MM.1S (cell line): ENCODE measurements at regions not wholly inside any gene's neighbourhood (a gene's known extent, or its start where the extent isn't known, plus 50 kb on each side); places are given as distances from the start of the nearest gene placed in this dataset.

Experiments used
- EZH2 ChIP-seq: fragments of 300-600 bp; sonication (generic); optimal IDR thresholded peaks from 2 replicates; pipeline ENCODE3; 2017; ENCODE audit warnings: low read depth, mild to moderate bottlenecking, antibody characterized with exemption, low read length, mixed read lengths
- EZH2phosphoT487 ChIP-seq: fragments of 300-600 bp; sonication (generic); IDR thresholded peaks from 2 replicates; pipeline ENCODE4 v1.6.1; 2018; ENCODE audit warnings: antibody characterized with exemption, low read length
- TF ChIP-seq, protein P1 (sequence below): fragments of 300-600 bp; sonication (generic); IDR thresholded peaks from 2 replicates; pipeline ENCODE4 v1.5.1; 2016; ENCODE audit warnings: antibody characterized with exemption, low read length, mixed read lengths

DNA sequence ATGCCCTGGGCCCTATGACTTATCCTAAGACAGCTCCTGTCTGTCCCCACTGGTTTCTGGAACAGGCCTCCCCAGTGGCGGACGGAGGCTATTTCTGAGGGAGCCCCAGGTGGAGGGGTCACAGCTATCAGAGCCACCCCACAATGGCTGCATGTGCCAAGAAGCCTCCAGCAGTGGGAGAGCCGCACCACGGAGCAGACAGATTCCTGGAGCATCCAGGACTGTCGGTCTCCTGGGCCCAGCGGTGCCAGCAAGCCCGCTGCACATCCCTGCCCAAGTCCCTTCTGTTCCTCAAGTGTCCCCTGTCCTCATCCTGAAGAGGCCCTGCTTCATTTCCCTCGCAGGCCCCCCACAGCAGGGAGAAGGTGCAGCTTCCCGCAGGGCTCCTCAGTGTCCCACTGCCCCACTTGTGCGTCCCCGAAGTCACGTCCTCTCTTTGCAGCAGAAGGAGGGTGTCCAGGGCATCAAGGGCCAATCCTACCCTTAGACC is 193.0 kb upstream of the SHH start:
- TF ChIP-seq EZH2 (no peak), EZH2phosphoT487 (no peak)
- TF ChIP-seq, protein P1, sequence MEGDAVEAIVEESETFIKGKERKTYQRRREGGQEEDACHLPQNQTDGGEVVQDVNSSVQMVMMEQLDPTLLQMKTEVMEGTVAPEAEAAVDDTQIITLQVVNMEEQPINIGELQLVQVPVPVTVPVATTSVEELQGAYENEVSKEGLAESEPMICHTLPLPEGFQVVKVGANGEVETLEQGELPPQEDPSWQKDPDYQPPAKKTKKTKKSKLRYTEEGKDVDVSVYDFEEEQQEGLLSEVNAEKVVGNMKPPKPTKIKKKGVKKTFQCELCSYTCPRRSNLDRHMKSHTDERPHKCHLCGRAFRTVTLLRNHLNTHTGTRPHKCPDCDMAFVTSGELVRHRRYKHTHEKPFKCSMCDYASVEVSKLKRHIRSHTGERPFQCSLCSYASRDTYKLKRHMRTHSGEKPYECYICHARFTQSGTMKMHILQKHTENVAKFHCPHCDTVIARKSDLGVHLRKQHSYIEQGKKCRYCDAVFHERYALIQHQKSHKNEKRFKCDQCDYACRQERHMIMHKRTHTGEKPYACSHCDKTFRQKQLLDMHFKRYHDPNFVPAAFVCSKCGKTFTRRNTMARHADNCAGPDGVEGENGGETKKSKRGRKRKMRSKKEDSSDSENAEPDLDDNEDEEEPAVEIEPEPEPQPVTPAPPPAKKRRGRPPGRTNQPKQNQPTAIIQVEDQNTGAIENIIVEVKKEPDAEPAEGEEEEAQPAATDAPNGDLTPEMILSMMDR = no peak
